ENCODE measurements at regions not wholly inside any gene's neighbourhood (a gene's known extent, or its start where the extent isn't known, plus 50 kb on each side); places are given as distances from the start of the nearest gene placed in this dataset.

DNA sequence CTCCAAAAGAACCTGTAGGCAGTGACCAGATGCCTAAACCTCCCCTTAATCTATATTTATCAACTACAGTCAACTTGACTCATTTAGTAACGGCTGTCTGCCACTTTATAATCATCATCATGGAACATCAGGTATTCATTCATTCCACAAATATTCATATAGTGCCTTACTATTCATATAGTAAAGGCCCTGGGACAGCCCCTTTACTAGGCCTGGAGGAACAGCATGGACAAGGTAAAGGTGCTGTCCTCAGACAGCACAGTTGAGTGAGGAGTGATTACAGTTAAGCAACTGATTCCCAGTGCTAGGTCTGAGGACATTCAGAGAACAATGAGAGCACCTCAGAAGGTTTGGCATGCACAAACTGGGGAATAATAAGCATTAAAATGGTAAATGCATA lies 346.5 kb upstream of the RORA start:
- TF ChIP-seq, protein P1, sequence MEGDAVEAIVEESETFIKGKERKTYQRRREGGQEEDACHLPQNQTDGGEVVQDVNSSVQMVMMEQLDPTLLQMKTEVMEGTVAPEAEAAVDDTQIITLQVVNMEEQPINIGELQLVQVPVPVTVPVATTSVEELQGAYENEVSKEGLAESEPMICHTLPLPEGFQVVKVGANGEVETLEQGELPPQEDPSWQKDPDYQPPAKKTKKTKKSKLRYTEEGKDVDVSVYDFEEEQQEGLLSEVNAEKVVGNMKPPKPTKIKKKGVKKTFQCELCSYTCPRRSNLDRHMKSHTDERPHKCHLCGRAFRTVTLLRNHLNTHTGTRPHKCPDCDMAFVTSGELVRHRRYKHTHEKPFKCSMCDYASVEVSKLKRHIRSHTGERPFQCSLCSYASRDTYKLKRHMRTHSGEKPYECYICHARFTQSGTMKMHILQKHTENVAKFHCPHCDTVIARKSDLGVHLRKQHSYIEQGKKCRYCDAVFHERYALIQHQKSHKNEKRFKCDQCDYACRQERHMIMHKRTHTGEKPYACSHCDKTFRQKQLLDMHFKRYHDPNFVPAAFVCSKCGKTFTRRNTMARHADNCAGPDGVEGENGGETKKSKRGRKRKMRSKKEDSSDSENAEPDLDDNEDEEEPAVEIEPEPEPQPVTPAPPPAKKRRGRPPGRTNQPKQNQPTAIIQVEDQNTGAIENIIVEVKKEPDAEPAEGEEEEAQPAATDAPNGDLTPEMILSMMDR (IDR thresholded peaks at IDR 0.05): no peak
- TF ChIP-seq POLR2A (IDR thresholded peaks at IDR 0.05): no peak
